ENCODE measurements at regions not wholly inside any gene's neighbourhood (a gene's known extent, or its start where the extent isn't known, plus 50 kb on each side); places are given as distances from the start of the nearest gene placed in this dataset.

DNA sequence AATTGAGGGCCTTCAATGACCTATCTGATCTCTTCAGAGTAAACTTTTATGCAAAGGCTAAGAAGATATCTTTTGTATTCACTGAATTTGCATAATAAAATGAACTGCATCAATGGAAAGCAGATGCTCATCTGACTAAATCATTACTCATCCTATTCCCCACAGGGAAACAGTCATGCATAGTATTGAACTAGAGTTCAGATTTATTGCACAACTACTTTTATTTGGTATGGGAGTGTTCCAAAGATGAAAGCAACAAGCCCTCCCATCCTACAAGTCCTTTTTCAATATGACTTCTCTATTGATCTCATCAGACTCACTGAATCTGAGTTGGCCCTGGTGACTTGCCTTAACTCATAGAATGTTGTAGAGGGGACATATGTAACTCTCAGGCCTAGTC is 159.8 kb downstream of the KITLG start:
- no peaks in the 10 kb centered on the region for H3K27me3 ChIP-seq (ENCODE audit: control insufficient read depth in 1 of 2, insufficient read depth in 2 of 2, low read length in 1 of 2)
- H3K4me3 ChIP-seq (ENCODE audit: low read length in 2 of 2), result no peak overlapping the region
- H3K9me3 ChIP-seq (ENCODE audit: control insufficient read depth, low read length), result no peaks in the 10 kb centered on the region
- DNase-seq (no peak), ATAC-seq (ENCODE audit: low FRiP score) (peak; percentile 81)
- H3K36me3 ChIP-seq (ENCODE audit: control insufficient read depth in 1 of 2, insufficient read depth in 2 of 2, low read length in 1 of 2), result no peaks in the 10 kb centered on the region
- no peak overlapping the region for H3K27ac ChIP-seq (ENCODE audit: low read depth in 1 of 2, low read length in 2 of 2)
- intact Hi-C loops (cut with DNase I), result no loop called here
- no peaks in the 10 kb centered on the region for H3K4me1 ChIP-seq (ENCODE audit: control insufficient read depth in 1 of 2, insufficient read depth in 2 of 2, low read length in 2 of 2)

- no peaks in the 10 kb centered on the region for H3K4me1 ChIP-seq (ENCODE audit: control insufficient read depth in 1 of 2, insufficient read depth in 2 of 2, low read length in 2 of 2)
- no peak for DNase-seq
- ATAC-seq (ENCODE audit: low FRiP score), result no peak
- no peaks in the 10 kb centered on the region for H3K27me3 ChIP-seq (ENCODE audit: control insufficient read depth in 1 of 2, insufficient read depth in 2 of 2, low read length in 1 of 2)
- WGBS, 2 donors, result 86 to 88% methylated on average over 5 of the region's 5 CpGs
- H3K27ac ChIP-seq (ENCODE audit: low read depth in 1 of 2, low read length in 2 of 2), result no peak overlapping the region
- no peak overlapping the region for H3K4me3 ChIP-seq (ENCODE audit: low read length in 2 of 2)
- intact Hi-C loops (cut with DNase I), result no loop called here
- H3K9me3 ChIP-seq (ENCODE audit: control insufficient read depth, low read length), result no peaks in the 10 kb centered on the region
- no peaks in the 10 kb centered on the region for H3K36me3 ChIP-seq (ENCODE audit: control insufficient read depth in 1 of 2, insufficient read depth in 2 of 2, low read length in 1 of 2)
Measured at GRCh38 chr12:88424791-88425730, 155.2 kb downstream of the KITLG start.

- no peak for DNase-seq
- Histone ChIP-seq H3K4me1 (ENCODE audit: control insufficient read depth in 1 of 2, insufficient read depth in 2 of 2, low read length in 2 of 2) (peaks cover 0 to 2% of the 10 kb centered on the region in 2 donors), H3K4me3 (ENCODE audit: low read length in 2 of 2) (no peak overlapping the region), H3K27me3 (ENCODE audit: control insufficient read depth in 1 of 2, insufficient read depth in 2 of 2, low read length in 1 of 2) (no peaks in the 10 kb centered on the region), H3K9me3 (ENCODE audit: control insufficient read depth, low read length) (no peaks in the 10 kb centered on the region), H3K27ac (ENCODE audit: low read depth in 1 of 2, low read length in 2 of 2) (no peak overlapping the region), H3K36me3 (ENCODE audit: control insufficient read depth in 1 of 2, insufficient read depth in 2 of 2, low read length in 1 of 2) (no peaks in the 10 kb centered on the region)
- WGBS, 2 donors, result 99 to 100% methylated on average over 1 of the region's 1 CpG
- ATAC-seq (ENCODE audit: low FRiP score), result no peak
- intact Hi-C loops (cut with DNase I), result no loop called here
Measured at GRCh38 chr12:88428350-88428749, 151.9 kb downstream of the KITLG start.

DNA sequence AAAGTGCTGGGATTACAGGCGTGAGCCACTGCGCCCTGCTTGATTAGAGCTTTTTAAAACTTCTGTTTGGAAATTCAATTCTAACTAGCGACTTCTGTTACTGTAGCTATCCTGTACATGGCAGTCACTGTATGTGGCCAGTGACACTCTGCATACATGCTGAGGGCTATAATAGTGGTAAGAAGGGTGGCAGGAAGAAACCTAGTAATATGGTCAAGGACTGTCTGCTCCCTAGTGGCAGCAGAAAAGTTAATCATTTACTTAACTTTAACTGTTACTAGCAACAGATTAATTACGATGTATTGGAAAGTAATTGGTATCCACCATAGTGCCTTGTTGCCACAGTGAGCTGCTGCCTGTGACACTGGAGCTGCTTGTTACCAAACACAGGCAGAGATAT is 149.0 kb downstream of the KITLG start:
- 96 to 97% methylated on average over 4 of the region's 4 CpGs for WGBS, 2 donors
- Histone ChIP-seq H3K27me3 (ENCODE audit: control insufficient read depth in 1 of 2, insufficient read depth in 2 of 2, low read length in 1 of 2) (no peaks in the 10 kb centered on the region), H3K36me3 (ENCODE audit: control insufficient read depth in 1 of 2, insufficient read depth in 2 of 2, low read length in 1 of 2) (no peaks in the 10 kb centered on the region), H3K27ac (ENCODE audit: low read depth in 1 of 2, low read length in 2 of 2) (no peak overlapping the region), H3K4me1 (ENCODE audit: control insufficient read depth in 1 of 2, insufficient read depth in 2 of 2, low read length in 2 of 2) (peaks cover 0 to 2% of the 10 kb centered on the region in 2 donors), H3K4me3 (ENCODE audit: low read length in 2 of 2) (no peak overlapping the region), H3K9me3 (ENCODE audit: control insufficient read depth, low read length) (no peaks in the 10 kb centered on the region)
- no peak for DNase-seq
- intact Hi-C loops (cut with DNase I), result no loop called here
- ATAC-seq (ENCODE audit: low FRiP score), result no peak

DNA sequence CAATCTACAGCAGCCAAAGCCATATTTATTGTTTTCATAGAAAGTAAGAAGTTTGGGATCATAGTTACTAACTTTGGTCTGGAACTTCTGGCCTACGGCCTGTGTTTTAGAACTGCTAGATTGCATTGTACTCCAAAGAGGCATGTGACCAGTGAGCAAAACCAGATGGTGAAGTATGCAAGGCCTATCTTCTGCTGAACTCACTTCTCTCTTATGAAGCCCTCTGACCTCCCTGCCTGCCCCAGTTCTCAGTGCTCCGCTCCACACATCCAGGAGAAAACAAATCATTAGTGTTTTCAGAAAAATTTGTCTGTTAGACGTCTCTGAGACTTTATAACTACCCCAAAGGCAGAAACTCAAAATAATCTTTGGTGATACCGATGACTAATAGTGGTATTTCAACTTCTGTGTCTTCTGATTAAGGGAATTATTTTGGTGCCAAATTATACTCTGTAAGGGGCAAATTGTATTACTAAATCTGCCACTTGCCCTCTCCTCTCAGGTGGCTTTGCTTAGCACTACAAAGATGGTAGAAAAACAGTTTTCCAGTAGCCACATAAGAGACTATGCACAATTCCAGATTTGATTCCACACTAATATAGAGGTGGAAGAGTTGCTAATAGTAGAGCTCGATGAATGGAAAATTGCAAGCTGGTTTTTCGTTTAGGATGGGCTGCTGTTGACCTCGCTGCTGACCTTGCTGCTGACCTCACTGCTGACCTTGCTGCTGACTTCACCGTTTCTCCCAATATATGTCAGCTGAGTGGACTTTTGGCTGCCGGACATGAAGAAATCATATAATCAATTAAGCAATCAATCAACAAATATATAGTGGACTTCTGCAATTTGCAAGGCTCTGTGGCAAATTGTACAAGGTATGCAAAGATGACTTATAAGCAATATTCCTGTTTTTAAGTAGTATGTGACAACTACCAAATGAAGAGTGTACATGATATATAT is 147.5 kb downstream of the KITLG start:
- DNase-seq, result no peak
- 74 to 75% methylated on average over 9 of the region's 9 CpGs for WGBS, 2 donors

DNA sequence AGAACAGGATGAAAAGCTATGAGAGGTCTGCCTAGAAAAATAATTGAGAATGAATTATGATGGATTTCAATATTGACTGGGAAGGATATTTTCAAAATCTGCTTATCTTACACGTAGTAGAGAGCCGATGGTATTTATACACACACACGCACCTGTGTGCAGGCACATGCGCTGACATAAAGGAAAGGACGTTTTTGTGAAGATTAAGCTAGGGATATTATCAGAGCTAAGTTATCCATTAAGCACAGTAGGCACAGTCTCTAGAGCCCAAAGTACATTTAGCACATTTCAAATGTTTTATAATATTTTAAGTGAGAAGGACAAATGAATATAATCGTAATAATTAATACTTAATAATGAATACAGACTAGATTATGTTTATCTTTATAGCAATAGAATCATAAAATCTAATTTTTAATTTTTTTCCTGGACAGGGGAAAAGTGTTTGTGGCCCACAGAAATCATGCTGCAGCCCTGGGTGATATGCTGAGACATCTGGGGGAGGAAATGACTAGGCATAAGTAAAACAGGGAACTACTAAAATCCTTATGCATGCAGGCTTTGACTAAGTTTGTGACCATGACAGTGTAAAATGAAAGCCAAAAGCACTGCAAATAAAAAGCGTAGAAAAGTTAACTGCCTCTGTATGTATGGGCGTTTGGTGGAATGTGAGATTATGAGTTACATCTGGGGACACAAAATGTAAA is 146.1 kb downstream of the KITLG start:
- intact Hi-C loops (cut with DNase I), result no loop called here
- Histone ChIP-seq H3K27me3 (ENCODE audit: control insufficient read depth in 1 of 2, insufficient read depth in 2 of 2, low read length in 1 of 2) (no peaks in the 10 kb centered on the region), H3K9me3 (ENCODE audit: control insufficient read depth, low read length) (peaks cover 2% of the 10 kb centered on the region), H3K36me3 (ENCODE audit: control insufficient read depth in 1 of 2, insufficient read depth in 2 of 2, low read length in 1 of 2) (no peaks in the 10 kb centered on the region), H3K4me1 (ENCODE audit: control insufficient read depth in 1 of 2, insufficient read depth in 2 of 2, low read length in 2 of 2) (peaks cover 0 to 2% of the 10 kb centered on the region in 2 donors), H3K27ac (ENCODE audit: low read depth in 1 of 2, low read length in 2 of 2) (no peak overlapping the region), H3K4me3 (ENCODE audit: low read length in 2 of 2) (no peak overlapping the region)
- 85% methylated on average over 8 of the region's 8 CpGs for WGBS, 2 donors
- ATAC-seq (ENCODE audit: low FRiP score) (no peak), DNase-seq (no peak)

More for the DNA sequence above, 147.5 kb downstream of the KITLG start:
- H3K4me3 ChIP-seq (ENCODE audit: low read length in 2 of 2), result no peak overlapping the region
- intact Hi-C loops (cut with DNase I), result no loop called here
- peaks cover 0 to 2% of the 10 kb centered on the region in 2 donors for H3K4me1 ChIP-seq (ENCODE audit: control insufficient read depth in 1 of 2, insufficient read depth in 2 of 2, low read length in 2 of 2)
- no peaks in the 10 kb centered on the region for H3K36me3 ChIP-seq (ENCODE audit: control insufficient read depth in 1 of 2, insufficient read depth in 2 of 2, low read length in 1 of 2)
- ATAC-seq (ENCODE audit: low FRiP score), result peak; percentile 15
- H3K9me3 ChIP-seq (ENCODE audit: control insufficient read depth, low read length), result peaks cover 2% of the 10 kb centered on the region
- H3K27ac ChIP-seq (ENCODE audit: low read depth in 1 of 2, low read length in 2 of 2), result no peak overlapping the region
- H3K27me3 ChIP-seq (ENCODE audit: control insufficient read depth in 1 of 2, insufficient read depth in 2 of 2, low read length in 1 of 2), result no peaks in the 10 kb centered on the region

DNA sequence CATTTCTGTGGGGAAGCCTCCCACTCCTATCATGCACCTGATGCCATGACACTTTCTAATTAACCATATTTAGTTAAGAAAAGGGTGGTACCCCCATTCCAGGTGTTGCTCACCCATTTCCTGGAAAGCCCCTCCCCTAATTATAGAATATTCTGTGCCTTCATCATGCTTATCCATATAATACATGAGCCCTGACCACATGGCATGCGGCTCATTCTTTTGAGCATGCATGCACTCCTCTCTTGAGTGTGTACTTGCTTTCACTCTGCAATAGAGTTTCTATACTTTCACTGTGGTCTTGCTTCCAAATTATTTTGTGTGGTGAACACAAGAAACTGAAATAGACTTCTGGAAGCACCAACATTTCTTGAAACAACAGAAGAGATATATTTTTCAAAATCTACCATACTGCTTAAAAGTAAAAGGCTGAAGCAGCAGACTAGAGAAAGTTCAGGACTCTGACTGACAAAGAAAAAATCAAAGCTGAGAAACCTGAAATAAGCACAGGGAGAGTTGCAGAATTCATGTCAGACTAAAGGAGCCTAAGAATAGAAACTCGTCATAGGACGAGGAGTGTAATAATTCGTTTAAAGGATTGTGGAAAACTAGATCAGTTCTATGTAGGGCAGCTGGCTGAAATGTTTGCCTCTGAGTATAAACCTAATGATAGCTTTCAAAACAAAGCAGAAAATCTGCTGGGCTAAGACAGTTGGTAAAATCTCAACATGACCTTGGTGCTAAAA is 144.8 kb downstream of the KITLG start:
- H3K4me3 ChIP-seq (ENCODE audit: low read length in 2 of 2), result no peak overlapping the region
- ATAC-seq (ENCODE audit: low FRiP score) (no peak), DNase-seq (no peak)
- intact Hi-C loops (cut with DNase I), result no loop called here
- no peak overlapping the region for H3K27ac ChIP-seq (ENCODE audit: low read depth in 1 of 2, low read length in 2 of 2)
- H3K9me3 ChIP-seq (ENCODE audit: control insufficient read depth, low read length), result peaks cover 2% of the 10 kb centered on the region
- no peaks in the 10 kb centered on the region for H3K36me3 ChIP-seq (ENCODE audit: control insufficient read depth in 1 of 2, insufficient read depth in 2 of 2, low read length in 1 of 2)
- H3K27me3 ChIP-seq (ENCODE audit: control insufficient read depth in 1 of 2, insufficient read depth in 2 of 2, low read length in 1 of 2), result no peaks in the 10 kb centered on the region
- WGBS, 2 donors, result 19 to 20% methylated on average over 4 of the region's 4 CpGs
- peaks cover 0 to 2% of the 10 kb centered on the region in 2 donors for H3K4me1 ChIP-seq (ENCODE audit: control insufficient read depth in 1 of 2, insufficient read depth in 2 of 2, low read length in 2 of 2)

GRCh38 chr12:88437226-88437625 is 143.0 kb downstream of the KITLG start:
- Histone ChIP-seq H3K27ac (ENCODE audit: low read depth in 1 of 2, low read length in 2 of 2) (no peak overlapping the region), H3K9me3 (ENCODE audit: control insufficient read depth, low read length) (peaks cover 2% of the 10 kb centered on the region), H3K27me3 (ENCODE audit: control insufficient read depth in 1 of 2, insufficient read depth in 2 of 2, low read length in 1 of 2) (no peaks in the 10 kb centered on the region), H3K4me1 (ENCODE audit: control insufficient read depth in 1 of 2, insufficient read depth in 2 of 2, low read length in 2 of 2) (peaks cover 0 to 2% of the 10 kb centered on the region in 2 donors), H3K4me3 (ENCODE audit: low read length in 2 of 2) (no peak overlapping the region), H3K36me3 (ENCODE audit: control insufficient read depth in 1 of 2, insufficient read depth in 2 of 2, low read length in 1 of 2) (no peaks in the 10 kb centered on the region)
- DNase-seq (no peak), ATAC-seq (ENCODE audit: low FRiP score) (no peak)
- intact Hi-C loops (cut with DNase I), result no loop called here
- whole genome bisulfite sequencing, 2 donors, result 95% methylated on average over 3 of the region's 3 CpGs
